Osteocyte (in vitro differentiated cells): ENCODE measurements at regions not wholly inside any gene's neighbourhood (a gene's known extent, or its start where the extent isn't known, plus 50 kb on each side); places are given as distances from the start of the nearest gene placed in this dataset.

Experiments
- DNase-seq: peaks from one replicate; pipeline ENCODE4 v3.0.0; 2021; ENCODE audit warnings: mixed read lengths; ENCODE audit not compliant: unreplicated experiment; ENCODE audit errors: extremely low spot score
- H3K27ac Mint-ChIP-seq: one replicate; pipeline ENCODE4 v1.8.0; 2021; ENCODE audit warnings: mild to moderate bottlenecking, mixed read lengths; ENCODE audit not compliant: unreplicated experiment
- H3K27me3 Mint-ChIP-seq: one replicate; pipeline ENCODE4 v1.8.0; 2021; ENCODE audit warnings: mixed read lengths; ENCODE audit not compliant: unreplicated experiment
- H3K36me3 Mint-ChIP-seq: one replicate; pipeline ENCODE4 v1.8.0; 2021; ENCODE audit warnings: mixed read lengths; ENCODE audit not compliant: unreplicated experiment
- H3K4me1 Mint-ChIP-seq: one replicate; pipeline ENCODE4 v1.8.0; 2021; ENCODE audit warnings: mixed read lengths; ENCODE audit not compliant: unreplicated experiment
- H3K4me3 Mint-ChIP-seq: one replicate; pipeline ENCODE4 v1.8.0; 2021; ENCODE audit warnings: mild to moderate bottlenecking, moderate library complexity, mixed read lengths; ENCODE audit not compliant: unreplicated experiment
- H3K9me3 Mint-ChIP-seq: one replicate; pipeline ENCODE4 v1.8.0; 2021; ENCODE audit warnings: mixed read lengths; ENCODE audit not compliant: unreplicated experiment
- CTCF ChIP-seq: fragments of 200-600 bp; sonication (generic); IDR thresholded peaks from 2 replicates; pipeline ENCODE4 v1.5.0; 2021; ENCODE audit warnings: antibody characterized with exemption, mild to moderate bottlenecking, moderate library complexity

- no peak overlapping the region for H3K4me3 Mint-ChIP-seq
- H3K36me3 Mint-ChIP-seq = no peaks in the 10 kb centered on the region
- H3K27ac Mint-ChIP-seq = no peak overlapping the region
- no peaks in the 10 kb centered on the region for H3K27me3 Mint-ChIP-seq
- H3K4me1 Mint-ChIP-seq = no peaks in the 10 kb centered on the region
- DNase-seq = no peak
- peaks cover 50% of the 10 kb centered on the region for H3K9me3 Mint-ChIP-seq
- no peak for TF ChIP-seq CTCF
Measured at GRCh38 chr21:23837564-23837963, 1769.7 kb downstream of the MRPL39 start.

GRCh38 chr21:23822760-23823159, 1784.5 kb downstream of the MRPL39 start:
- H3K4me3 Mint-ChIP-seq = no peak overlapping the region
- H3K4me1 Mint-ChIP-seq = no peaks in the 10 kb centered on the region
- no peak for DNase-seq

GRCh38 chr21:23817337-23817736, 1789.9 kb downstream of the MRPL39 start:
- Mint-ChIP-seq H3K4me3 (no peak overlapping the region), H3K4me1 (no peaks in the 10 kb centered on the region), H3K36me3 (no peaks in the 10 kb centered on the region), H3K27me3 (no peaks in the 10 kb centered on the region), H3K27ac (no peak overlapping the region), H3K9me3 (peaks cover 61% of the 10 kb centered on the region)
- DNase-seq = no peak
- TF ChIP-seq CTCF = no peak

More at GRCh38 chr21:23822760-23823159, 1784.5 kb downstream of the MRPL39 start:
- no peak for TF ChIP-seq CTCF
- Mint-ChIP-seq H3K36me3 (no peaks in the 10 kb centered on the region), H3K27ac (no peak overlapping the region), H3K27me3 (no peaks in the 10 kb centered on the region), H3K9me3 (peaks cover 58% of the 10 kb centered on the region)

GRCh38 chr21:23812485-23812884, 1794.8 kb downstream of the MRPL39 start:
- no peak for DNase-seq
- no peak for TF ChIP-seq CTCF
- Mint-ChIP-seq H3K4me1 (no peaks in the 10 kb centered on the region), H3K4me3 (no peak overlapping the region), H3K36me3 (no peaks in the 10 kb centered on the region), H3K27ac (no peak overlapping the region), H3K9me3 (peaks cover 63% of the 10 kb centered on the region), H3K27me3 (no peaks in the 10 kb centered on the region)

- TF ChIP-seq CTCF = no peak
- no peak for DNase-seq
- Mint-ChIP-seq H3K4me3 (no peak overlapping the region), H3K27me3 (no peaks in the 10 kb centered on the region), H3K4me1 (no peaks in the 10 kb centered on the region), H3K9me3 (peaks cover 56% of the 10 kb centered on the region), H3K27ac (no peak overlapping the region), H3K36me3 (no peaks in the 10 kb centered on the region)
Measured at GRCh38 chr21:23811805-23812204, 1795.5 kb downstream of the MRPL39 start.
